ENCODE measurements at regions not wholly inside any gene's neighbourhood (a gene's known extent, or its start where the extent isn't known, plus 50 kb on each side); places are given as distances from the start of the nearest gene placed in this dataset.

DNA sequence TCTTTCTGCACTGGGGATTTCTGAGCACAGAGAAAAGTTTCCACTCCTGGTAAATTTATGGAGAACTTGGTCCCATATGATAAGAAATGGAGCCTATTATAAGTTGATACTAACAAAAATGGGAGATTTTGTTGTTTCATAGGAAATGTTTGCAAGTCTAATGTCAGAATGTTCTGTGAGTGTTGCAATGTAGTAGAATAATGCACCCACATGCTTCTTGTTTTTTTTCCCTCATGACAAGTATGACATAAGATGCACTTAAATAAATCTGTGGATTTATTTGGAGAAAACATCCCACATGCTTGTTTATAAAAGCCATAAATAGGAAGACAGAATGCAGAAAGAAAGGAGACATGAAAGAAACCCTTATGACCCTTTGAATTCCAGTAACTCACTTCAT is 50.8 kb upstream of the KCNJ6 start:
- DNase-seq (ENCODE audit: low spot score) = no peak

DNA sequence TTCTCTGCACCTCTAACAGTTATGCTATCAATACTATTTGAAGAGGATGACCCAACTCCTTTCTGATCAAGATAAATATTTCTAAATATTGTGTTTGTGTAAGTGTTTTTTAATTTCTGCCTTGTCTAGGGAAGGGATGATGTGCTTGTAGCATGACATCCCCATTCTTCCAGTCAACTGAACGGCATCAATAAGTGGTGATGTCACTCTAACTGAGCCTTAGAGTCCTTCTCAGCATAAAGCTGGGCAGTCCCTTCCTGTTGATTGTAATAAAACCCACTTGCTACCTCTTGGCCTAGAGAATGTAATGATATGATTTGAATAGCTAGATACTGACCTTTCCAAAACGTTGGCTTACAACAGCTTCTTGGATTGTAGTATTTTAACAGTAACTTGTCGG is 52.5 kb upstream of the KCNJ6 start:
- DNase-seq (ENCODE audit: low spot score) = no peak

DNA sequence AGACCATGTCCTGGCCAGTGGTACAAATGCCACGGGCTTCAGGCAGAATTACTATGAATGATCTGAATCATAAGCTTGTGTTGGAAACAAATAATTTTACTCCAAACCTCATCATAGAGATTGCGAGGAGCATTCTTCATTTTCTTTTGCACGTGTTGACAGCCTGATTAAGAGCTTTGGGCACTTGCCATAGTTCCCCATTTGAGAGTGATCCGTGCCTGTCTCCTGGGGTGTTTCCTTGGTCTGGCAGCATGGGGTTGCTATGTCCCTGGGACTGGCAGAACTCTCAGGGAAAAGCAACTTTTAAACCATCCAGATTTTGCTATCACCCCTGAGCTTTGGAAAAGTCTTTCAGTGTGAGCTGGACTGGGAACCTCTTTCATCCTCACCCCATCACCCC is 54.3 kb upstream of the KCNJ6 start:
- no peak for DNase-seq (ENCODE audit: low spot score)

DNA sequence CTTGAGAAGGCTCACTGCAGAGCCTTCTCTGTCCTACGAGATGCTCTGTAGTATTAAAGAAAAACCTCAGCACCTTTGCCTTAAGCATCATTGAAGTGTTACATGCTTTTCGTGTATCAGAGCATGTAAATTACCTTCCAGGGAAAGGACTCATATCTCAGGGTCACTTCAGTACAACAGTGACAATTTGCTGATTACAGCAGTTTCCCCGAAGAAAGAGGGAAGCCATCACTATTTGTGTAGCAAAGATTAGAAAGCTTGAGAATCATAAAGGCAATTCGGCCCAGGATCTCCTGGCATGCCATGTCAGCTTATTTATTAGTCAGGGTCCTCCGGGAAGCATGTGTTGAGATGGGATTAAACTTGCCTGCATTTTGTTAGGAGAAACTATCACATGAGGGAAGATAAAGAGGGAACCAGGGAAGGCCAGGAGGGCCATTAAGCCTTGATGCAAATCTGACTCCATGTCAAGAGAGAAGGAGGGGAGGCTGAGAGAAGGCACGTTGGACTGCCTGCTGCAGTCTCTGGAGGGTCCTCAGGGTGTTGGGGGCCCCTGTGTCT is 55.2 kb upstream of the KCNJ6 start:
- DNase-seq (ENCODE audit: low spot score) = no peak

DNA sequence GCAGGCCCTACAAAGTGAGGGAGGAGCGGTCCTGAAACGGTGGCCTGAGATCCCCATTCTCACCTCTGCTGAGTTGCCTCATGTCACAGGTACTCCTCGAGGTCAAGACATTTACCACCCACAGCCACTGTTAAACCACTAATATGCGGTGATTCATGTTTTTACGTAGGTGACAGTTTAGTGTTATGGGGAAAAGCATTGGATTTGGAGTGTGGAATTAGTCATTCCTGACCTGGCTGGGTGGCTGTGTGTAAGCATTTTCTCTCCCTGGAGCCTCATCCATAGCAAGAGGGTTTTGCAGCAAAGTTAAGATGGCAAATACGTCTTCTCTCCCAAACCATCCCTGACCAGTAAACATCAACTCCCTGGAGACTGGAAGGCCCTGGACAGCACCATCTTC is 57.8 kb upstream of the KCNJ6 start:
- no peak for DNase-seq (ENCODE audit: low spot score)

DNA sequence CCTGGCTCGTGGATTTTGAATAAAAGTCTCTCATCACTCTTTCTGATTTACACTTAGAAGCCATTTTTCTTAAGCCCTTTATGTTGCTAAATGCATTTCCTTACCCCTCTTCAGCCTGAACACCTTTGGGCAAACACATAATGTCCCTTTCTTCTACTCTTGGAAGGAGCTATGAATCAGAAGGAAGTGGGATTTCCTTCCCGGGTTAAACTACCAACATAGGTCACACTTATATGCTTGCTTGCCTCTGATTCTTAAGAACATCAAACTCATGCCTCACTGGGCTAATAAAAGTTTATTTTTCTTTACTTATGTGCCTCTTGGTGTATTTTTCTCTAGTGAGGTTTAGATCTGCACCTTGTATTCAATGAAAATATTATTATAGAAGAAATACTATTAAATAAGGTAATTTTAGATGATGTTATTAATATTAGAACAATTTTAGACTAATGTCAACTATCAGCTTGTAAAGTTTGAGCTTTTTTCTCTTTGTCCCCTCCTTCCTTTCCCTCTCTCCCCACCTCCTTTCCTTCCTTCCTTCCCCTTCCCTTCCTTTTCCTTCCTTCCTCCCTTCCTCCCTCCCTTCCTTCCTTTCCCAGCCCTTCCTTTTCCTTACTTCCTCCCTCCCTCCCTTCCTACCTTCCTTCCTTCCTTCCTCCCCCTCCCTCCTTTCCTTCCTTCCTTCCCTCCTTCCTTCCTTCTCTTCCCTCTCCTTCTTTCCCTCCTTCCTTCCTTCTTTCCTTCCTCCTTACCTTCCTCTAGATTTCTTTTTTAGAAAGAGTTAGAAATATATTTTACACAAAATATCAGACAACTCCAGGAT is 66.5 kb upstream of the KCNJ6 start:
- DNase-seq (ENCODE audit: low spot score) = no peak

DNA sequence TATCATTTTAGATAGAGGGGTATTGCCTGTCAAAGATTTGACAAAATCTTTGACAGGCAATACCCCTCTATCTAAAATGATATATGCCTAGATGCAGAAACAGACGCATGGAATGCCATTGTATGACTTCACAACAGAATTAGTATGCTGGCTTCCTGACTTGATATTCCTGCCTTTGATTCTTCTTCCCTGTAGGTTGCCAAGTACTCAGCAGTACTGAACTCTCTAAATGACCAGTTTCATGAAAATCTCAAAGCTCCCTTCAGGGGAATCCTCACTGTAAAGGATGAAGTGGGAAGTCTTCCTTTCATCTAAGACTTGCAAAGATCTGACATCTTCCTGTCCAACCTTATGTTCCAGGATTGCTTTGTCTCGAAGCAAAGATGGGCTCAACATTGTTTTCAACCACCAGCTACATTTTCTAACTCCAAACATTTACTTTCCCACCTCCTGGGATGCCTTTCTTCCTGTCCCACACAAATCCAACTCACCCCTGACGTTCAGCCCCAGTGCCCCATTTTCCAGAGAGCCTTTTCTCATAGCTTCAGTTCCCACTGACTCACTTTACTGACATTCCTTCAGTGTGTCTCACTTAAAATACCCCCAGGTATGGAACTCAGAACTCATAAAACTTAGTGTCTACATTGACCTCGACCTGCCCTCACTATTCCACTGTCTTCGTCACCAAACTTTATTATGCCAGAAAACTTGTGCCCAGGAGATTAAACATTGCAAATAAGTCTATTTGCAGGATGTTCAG is 67.3 kb upstream of the KCNJ6 start:
- DNase-seq (ENCODE audit: low spot score) = no peak

DNA sequence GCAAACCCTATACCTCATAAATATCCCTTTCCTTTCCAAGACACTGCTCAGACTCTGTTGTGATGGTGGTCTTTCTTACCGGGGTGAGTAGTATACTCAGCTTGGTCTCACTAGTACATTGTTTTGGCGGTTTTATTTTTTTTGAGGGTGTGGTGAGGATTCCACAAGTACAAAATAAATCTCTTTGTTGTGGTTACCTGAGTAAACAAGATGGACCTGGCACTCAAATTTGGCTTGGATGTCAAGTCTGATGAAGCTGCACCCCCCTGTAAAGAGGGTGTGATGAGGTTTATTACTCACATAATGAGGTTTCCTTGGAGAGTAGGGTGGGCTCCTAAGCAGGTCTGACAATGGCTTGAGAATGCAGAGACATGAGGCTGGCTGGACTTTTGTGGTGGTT is 68.2 kb upstream of the KCNJ6 start:
- no peak for DNase-seq (ENCODE audit: low spot score)

DNA sequence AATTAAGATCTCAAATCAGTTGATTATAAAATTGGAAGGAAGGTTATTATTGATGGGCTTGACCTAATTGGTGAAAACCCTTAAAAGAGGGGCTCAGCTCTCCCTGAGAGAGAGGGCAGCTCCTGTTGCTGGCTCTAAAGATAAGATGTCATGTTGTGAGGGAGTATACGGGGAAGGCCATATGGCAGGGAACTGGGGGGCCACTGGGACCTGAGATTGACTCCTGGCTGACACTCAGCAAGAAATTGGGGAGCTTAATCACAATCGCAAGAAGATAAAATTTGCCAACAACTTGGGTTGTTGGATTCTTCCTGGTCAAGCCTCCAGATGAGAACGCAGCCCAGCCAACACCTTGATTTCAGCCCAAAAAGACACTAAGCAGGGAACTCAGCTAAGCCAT is 69.7 kb upstream of the KCNJ6 start:
- DNase-seq (ENCODE audit: low spot score) = no peak

DNA sequence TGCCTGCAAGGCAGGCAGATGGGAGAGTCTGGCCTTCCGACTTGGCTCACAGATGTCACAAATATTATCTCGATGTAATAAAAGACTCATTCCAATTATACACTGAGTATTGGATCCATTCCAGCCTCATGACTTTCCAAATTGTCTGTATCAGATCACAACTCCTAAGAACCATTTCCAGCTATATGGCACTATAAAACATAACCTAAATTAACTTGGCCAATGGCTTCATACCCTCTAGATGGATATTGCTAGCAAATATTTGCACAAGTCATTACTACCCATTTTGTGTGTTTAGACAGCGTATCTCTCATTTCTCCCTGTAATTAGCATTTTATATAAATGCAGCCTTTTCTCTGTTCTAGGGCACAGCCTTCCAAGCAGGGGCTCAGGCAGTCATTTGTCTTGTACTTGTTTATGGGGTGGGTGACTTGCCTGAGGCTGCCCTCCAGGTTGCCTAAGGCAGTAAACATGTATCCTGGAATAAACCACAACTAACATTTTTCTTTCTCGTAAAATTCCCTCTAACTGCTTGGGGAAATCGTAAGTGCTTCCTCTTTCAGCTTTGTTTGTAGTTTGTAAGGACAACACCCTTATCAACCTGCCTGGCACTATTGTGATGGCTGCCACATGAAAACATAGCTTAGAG is 70.6 kb upstream of the KCNJ6 start:
- no peak for DNase-seq (ENCODE audit: low spot score)

DNA sequence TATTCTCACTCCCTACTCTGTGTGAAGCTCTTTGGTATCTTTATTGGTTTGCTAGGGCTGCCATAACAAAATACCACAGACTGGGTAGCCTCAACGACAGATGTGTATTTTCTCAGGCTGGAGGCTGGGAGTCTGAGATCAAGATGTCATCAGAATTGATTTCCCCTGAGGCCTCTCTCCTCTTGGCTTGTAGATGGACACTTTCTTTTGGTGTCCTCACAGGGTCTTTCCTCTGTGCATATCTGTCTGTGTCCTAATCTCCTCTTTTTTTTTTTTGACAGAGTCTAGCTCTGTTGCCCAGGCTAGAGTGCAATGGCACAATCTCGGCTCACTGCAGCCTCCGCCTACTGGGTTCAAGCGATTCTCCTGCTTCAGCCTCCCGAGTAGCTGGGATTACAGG is 71.4 kb upstream of the KCNJ6 start:
- DNase-seq (ENCODE audit: low spot score) = no peak

DNA sequence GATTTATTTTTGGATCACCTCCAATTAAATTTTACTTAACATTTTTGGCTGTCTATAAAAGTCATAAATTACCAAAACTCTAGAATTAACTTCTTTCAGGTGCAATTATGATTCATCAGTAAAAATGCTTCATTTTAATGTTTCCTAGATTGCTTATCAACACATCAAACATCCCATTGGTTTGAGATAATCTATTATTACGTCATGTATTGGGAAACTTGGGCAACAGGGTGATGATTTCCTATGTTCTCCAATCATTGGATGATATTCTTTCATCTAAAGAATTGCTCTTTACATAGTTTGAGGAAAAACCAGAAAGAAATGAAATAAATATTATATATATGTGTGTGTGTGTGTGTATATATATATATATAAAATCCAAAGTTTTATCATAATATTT is 76.8 kb upstream of the KCNJ6 start:
- DNase-seq (ENCODE audit: low spot score) = no peak

DNA sequence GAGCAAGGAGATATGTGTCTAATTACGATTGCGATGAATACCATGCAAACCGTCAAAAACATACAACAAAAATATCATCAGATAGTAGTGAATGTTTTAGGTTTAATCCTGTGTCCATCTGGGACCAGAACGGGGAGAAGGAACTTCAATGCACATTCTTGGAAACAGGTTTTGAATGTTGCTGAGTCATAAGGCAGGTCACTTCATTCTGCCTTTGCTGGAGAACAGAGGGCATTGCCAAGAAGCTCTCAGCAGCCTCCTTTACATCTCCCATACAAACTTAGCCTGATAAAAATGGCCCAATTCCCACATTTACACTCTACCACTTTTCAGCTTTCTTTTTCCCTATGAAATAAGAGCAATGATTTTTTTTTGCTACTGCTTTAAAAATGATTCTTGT is 78.0 kb upstream of the KCNJ6 start:
- no peak for DNase-seq (ENCODE audit: low spot score)

DNA sequence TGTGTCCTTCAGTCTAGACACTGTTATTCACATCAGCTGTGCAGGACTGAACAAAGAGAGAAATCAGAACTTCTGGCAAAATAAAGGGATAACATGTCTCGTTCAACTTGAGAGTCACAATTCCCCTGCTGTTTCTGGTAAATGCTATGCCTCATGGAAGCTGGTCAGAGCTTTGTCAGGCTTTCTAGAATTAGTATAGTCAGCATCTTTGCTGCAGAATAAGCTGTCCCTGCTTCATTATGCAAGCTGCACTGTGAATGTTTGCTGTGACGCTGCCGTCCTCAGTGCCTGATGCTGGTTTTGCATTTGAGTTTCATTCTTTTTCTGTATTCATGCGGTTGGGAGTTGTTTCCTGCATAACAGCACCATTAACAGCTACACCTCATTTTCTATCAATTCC is 96.4 kb upstream of the KCNJ6 start:
- no peak for DNase-seq (ENCODE audit: low spot score)

DNA sequence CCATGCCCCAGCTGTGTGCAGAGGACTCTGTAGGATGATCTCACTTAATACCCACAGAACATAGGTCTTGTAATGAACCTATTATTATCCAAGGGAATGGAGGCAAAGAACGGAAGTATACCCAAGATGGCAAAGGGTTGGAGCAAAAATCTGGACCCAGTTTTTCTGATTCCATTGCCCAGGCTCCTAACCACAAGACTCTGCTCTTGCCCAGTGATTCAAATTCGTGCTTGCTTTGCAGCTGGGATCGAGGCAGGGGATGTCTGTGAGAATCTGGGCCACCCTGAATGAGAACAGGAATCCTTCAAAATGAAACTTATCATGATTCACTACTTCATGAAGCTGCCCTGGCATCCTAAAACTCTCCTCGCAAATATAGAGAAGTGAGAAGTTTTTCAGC is 97.5 kb upstream of the KCNJ6 start:
- no peak for DNase-seq (ENCODE audit: low spot score)

DNA sequence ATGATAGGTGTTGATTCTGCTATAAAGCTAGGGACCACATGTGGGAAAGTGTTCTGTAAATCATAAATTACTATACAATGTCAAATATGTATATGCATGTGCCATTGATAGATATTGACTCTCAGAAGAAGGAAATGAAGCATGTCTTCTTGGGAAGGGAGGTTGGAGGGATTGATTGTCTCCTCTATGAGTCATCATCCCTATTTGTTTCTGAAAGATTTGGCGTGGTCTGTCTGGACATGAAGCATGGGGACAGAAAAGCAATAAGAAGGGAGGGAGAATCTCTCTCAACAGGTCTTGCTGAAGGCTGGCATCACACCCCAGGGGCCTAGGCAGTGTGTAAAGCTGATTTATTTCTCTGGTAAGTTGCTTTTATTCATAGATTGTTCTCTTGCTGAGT is 98.0 kb upstream of the KCNJ6 start:
- no peak for DNase-seq (ENCODE audit: low spot score)

DNA sequence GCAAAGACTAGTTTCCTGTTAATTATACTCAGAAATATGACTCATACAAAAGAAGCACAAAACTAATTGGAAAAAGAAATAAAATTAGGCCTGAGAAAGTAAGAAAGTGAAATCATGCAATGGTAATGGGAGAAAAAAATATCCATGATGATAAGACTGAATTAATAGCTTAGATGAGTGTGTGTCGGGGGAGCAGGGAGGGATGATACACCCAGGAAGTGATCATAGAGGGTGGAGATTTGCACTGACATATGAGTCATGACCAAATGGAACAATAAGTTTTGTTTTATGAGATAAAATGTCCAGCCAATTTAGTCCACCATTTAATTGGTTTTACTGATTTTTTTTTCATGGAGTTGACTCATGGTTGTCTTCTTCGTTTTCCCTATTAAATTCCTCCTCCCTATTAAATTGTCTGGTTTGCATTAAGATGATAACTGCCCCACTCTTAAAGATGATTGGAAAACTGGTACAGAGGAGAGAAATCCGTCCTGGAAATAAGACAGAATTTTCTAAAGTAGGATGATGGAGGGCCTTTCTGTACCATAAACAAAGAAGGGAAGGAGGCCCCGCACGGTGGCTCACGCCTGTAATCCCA is 111.7 kb upstream of the KCNJ6 start:
- no peak for DNase-seq (ENCODE audit: low spot score)

DNA sequence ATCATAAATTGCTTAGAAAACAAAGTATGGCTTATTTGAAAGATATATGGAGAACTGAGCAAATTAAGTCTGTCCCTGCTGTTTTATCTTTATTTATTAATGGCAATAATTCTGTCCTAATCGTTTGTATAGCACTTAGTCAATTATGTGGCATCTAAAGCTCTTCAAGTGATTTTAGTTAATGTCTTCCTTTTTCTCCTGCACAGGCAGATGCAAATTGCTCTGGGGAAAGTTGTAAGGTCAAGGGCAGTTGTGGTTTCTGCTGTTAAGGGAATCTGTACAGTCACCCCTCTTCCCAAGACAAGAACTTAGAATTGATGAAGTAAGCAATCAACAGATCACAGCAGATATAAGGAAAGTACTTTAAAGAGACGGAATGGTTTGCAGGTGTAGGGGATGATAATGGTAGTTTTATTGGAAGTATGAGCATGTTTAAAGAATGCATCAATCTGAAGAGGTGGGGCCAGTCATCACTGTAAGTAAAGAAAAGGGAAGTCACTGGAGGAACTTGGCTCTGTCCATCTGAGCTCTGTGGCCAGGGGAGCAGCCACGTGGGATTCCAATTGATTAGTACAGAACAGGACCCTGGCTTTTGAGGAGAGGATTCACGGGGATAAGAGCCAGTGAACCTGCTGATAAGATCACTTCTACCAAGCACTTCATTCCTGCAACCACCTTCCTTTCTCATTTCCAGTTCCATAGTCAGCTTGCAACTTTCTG is 116.0 kb upstream of the KCNJ6 start:
- no peak for DNase-seq (ENCODE audit: low spot score)

DNA sequence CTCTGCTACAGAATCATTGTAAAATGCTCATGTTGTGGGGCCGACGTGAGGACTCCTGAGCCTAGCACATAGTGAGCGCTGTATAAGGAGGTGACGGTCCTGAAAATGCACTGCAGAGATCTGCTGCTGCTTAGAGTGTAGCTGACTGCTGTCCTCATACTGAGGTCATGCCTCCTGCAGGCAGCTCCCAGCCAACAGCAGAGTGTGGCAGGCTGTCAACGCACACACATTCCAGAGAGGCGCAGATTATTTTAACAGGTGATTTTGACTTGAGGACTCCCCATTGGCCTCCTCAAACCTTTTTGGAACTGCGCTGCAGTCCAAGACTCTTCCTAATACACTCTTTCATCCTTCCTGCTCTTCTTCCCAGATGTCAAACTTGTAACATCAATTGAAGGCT is 119.8 kb upstream of the KCNJ6 start:
- no peak for DNase-seq (ENCODE audit: low spot score)

DNA sequence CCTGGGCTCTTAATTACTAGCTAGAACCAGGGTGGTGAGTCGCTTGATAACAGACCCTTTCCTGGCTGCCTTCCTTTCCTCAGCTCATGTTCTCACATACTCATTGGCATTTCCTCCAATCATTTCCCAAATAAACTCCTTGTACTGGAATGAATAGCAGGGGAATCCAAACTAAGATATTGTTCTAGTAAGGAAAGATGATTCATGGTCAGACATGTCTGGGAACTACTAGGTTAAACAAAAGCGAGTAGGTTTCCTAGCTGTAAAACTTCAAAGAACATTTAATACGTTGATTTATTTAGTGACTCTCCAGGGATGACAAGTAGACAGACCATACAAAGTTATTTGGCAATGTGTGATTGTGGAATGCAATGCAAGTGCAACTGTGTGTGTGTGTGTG is 121.2 kb upstream of the KCNJ6 start:
- no peak for DNase-seq (ENCODE audit: low spot score)

DNA sequence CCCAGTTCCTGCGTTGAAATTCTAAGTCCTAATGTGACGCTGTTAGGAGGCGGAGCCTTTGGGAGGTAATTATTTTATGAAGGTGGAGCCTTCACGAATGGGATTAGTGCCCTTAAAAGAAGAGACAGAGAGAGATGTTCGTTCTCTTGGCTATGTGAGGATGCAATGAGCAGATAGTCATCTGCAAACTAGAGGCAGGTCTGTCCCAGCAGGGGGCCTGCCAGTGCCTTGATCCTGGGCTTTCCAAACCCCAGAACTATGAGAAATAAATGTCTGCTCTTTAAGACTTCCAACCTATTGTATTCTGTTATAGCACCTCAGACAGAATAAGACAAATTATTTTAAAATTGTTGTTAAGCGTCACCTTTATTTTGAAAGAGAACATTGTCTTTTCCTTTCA is 123.1 kb upstream of the KCNJ6 start:
- DNase-seq (ENCODE audit: low spot score) = no peak

DNA sequence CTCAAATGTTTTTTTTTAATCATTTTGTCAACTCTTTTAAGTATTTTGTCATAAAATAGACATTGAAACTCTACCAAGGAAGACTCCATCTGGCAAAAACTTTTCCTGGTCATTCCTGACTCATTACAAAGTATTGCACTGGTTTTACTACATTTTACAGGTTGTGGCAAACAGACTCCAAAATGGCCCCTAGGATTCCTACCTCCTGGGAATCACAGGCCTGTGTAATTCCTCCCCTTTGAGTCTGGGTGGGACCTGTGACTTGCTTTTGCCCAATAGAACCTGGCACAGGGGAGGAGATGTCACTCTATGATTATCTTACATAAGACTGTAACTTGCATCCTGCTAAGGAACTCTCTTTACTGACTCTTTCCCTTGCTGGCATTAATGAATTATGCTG is 123.6 kb upstream of the KCNJ6 start:
- no peak for DNase-seq (ENCODE audit: low spot score)
